Uterus (tissue), 2 donors: ENCODE measurements at regions not wholly inside any gene's neighbourhood (a gene's known extent, or its start where the extent isn't known, plus 50 kb on each side); places are given as distances from the start of the nearest gene placed in this dataset.

ENCODE experiments used
- CTCF ChIP-seq, 4 experiments: fragments of 200-600 bp in 2 of 4; fragments of 450-650 bp in 2 of 4; sonication (generic) in 2 of 4; IDR thresholded peaks; one replicate each; pipeline ENCODE4 v1.5.1; 2016 to 2019; ENCODE audit warnings: antibody characterized with exemption in 4 of 4, mild to moderate bottlenecking in 2 of 4, moderate library complexity in 1 of 4
- POLR2A ChIP-seq, 2 donors: fragments of 450-650 bp; IDR thresholded peaks; one replicate each; pipeline ENCODE4 v1.6.1; 2016; ENCODE audit warnings: antibody characterized with exemption in 2 of 2, mild to moderate bottlenecking in 1 of 2, moderate library complexity in 1 of 2

- TF ChIP-seq CTCF (IDR thresholded peaks at IDR 0.05) = no peak
- TF ChIP-seq POLR2A (IDR thresholded peaks at IDR 0.05) = no peak
Observed at GRCh38 chr1:147837964-147838292, 64.7 kb upstream of the GJA8 start.
